Activated naive CD4-positive, alpha-beta T cell treated with anti-CD3 and anti-CD28 coated beads, Interleukin-2, amount 50 U/mL, for 24 hours (primary cell): ENCODE measurements at regions not wholly inside any gene's neighbourhood (a gene's known extent, or its start where the extent isn't known, plus 50 kb on each side); places are given as distances from the start of the nearest gene placed in this dataset.

Source experiments
- H3K27ac Mint-ChIP-seq: one replicate; pipeline ENCODE4 v1.8.0; 2021; ENCODE audit warnings: mild to moderate bottlenecking, mixed read lengths
- H3K27me3 Mint-ChIP-seq: one replicate; pipeline ENCODE4 v1.8.0; 2021; ENCODE audit warnings: mixed read lengths
- H3K36me3 Mint-ChIP-seq: one replicate; pipeline ENCODE4 v1.8.0; 2021; ENCODE audit warnings: mixed read lengths
- H3K4me1 Mint-ChIP-seq: one replicate; pipeline ENCODE4 v1.8.0; 2021; ENCODE audit warnings: mixed read lengths
- H3K4me3 Mint-ChIP-seq: one replicate; pipeline ENCODE4 v1.8.0; 2021; ENCODE audit warnings: mild to moderate bottlenecking, mixed read lengths
- H3K9me3 Mint-ChIP-seq: one replicate; pipeline ENCODE4 v1.8.0; 2021; ENCODE audit warnings: mixed read lengths

GRCh38 chr12:3363608-3364007 is 127.4 kb upstream of the PRMT8 start:
- Mint-ChIP-seq H3K4me3 (no peak overlapping the region), H3K27ac (no peak overlapping the region), H3K9me3 (no peaks in the 10 kb centered on the region), H3K4me1 (no peaks in the 10 kb centered on the region), H3K36me3 (no peaks in the 10 kb centered on the region), H3K27me3 (peaks cover 20% of the 10 kb centered on the region)

- H3K36me3 Mint-ChIP-seq = no peaks in the 10 kb centered on the region
- no peak overlapping the region for H3K27ac Mint-ChIP-seq
- no peak overlapping the region for H3K4me3 Mint-ChIP-seq
- no peaks in the 10 kb centered on the region for H3K4me1 Mint-ChIP-seq
- peaks cover 17% of the 10 kb centered on the region for H3K27me3 Mint-ChIP-seq
- H3K9me3 Mint-ChIP-seq = no peaks in the 10 kb centered on the region
These were observed 126.8 kb upstream of the PRMT8 start for GRCh38 chr12:3364226-3364625.

- Mint-ChIP-seq H3K27ac (no peak overlapping the region), H3K9me3 (no peaks in the 10 kb centered on the region), H3K4me3 (no peak overlapping the region), H3K27me3 (peaks cover 15% of the 10 kb centered on the region), H3K36me3 (no peaks in the 10 kb centered on the region), H3K4me1 (no peaks in the 10 kb centered on the region)
These were observed 126.1 kb upstream of the PRMT8 start for GRCh38 chr12:3364661-3365462.

- Mint-ChIP-seq H3K27me3 (peaks cover 15% of the 10 kb centered on the region), H3K36me3 (no peaks in the 10 kb centered on the region), H3K27ac (no peak overlapping the region), H3K4me1 (no peaks in the 10 kb centered on the region), H3K4me3 (no peak overlapping the region), H3K9me3 (no peaks in the 10 kb centered on the region)
These were observed 125.3 kb upstream of the PRMT8 start for GRCh38 chr12:3365463-3366411.

- Mint-ChIP-seq H3K4me1 (no peaks in the 10 kb centered on the region), H3K4me3 (no peak overlapping the region), H3K27ac (no peak overlapping the region), H3K27me3 (peaks cover 14% of the 10 kb centered on the region), H3K9me3 (no peaks in the 10 kb centered on the region), H3K36me3 (no peaks in the 10 kb centered on the region)
These were observed 124.4 kb upstream of the PRMT8 start for GRCh38 chr12:3366451-3367110.

- H3K27me3 Mint-ChIP-seq = peaks cover 16% of the 10 kb centered on the region
- H3K9me3 Mint-ChIP-seq = no peaks in the 10 kb centered on the region
- H3K4me3 Mint-ChIP-seq = no peak overlapping the region
- no peak overlapping the region for H3K27ac Mint-ChIP-seq
- no peaks in the 10 kb centered on the region for H3K36me3 Mint-ChIP-seq
- no peaks in the 10 kb centered on the region for H3K4me1 Mint-ChIP-seq
These were observed 123.1 kb upstream of the PRMT8 start for GRCh38 chr12:3367750-3368444.

- H3K27me3 Mint-ChIP-seq = peaks cover 3% of the 10 kb centered on the region
- no peak overlapping the region for H3K27ac Mint-ChIP-seq
- H3K9me3 Mint-ChIP-seq = no peaks in the 10 kb centered on the region
- no peaks in the 10 kb centered on the region for H3K4me1 Mint-ChIP-seq
- no peaks in the 10 kb centered on the region for H3K36me3 Mint-ChIP-seq
- H3K4me3 Mint-ChIP-seq = no peak overlapping the region
These were observed 120.0 kb upstream of the PRMT8 start for GRCh38 chr12:3371018-3371417.

GRCh38 chr12:3375326-3375725 is 115.7 kb upstream of the PRMT8 start:
- Mint-ChIP-seq H3K4me1 (no peaks in the 10 kb centered on the region), H3K27me3 (peaks cover 4% of the 10 kb centered on the region), H3K4me3 (no peak overlapping the region), H3K27ac (no peak overlapping the region), H3K9me3 (no peaks in the 10 kb centered on the region), H3K36me3 (no peaks in the 10 kb centered on the region)

GRCh38 chr12:3376779-3377455 is 114.1 kb upstream of the PRMT8 start:
- Mint-ChIP-seq H3K27ac (no peak overlapping the region), H3K27me3 (peaks cover 7% of the 10 kb centered on the region), H3K36me3 (no peaks in the 10 kb centered on the region)

GRCh38 chr12:3378655-3379054 is 112.3 kb upstream of the PRMT8 start:
- Mint-ChIP-seq H3K27ac (no peak overlapping the region), H3K9me3 (peaks cover 2% of the 10 kb centered on the region), H3K27me3 (peaks cover 6% of the 10 kb centered on the region), H3K4me3 (no peak overlapping the region), H3K36me3 (peaks cover under 1% of the 10 kb centered on the region), H3K4me1 (no peaks in the 10 kb centered on the region)

More at GRCh38 chr12:3376779-3377455, 114.1 kb upstream of the PRMT8 start:
- no peaks in the 10 kb centered on the region for H3K9me3 Mint-ChIP-seq
- H3K4me3 Mint-ChIP-seq = no peak overlapping the region
- no peaks in the 10 kb centered on the region for H3K4me1 Mint-ChIP-seq

- no peak overlapping the region for H3K27ac Mint-ChIP-seq
- peaks cover 2% of the 10 kb centered on the region for H3K36me3 Mint-ChIP-seq
- H3K4me3 Mint-ChIP-seq = no peak overlapping the region
- peaks cover 9% of the 10 kb centered on the region for H3K27me3 Mint-ChIP-seq
- H3K9me3 Mint-ChIP-seq = peaks cover 5% of the 10 kb centered on the region
- no peaks in the 10 kb centered on the region for H3K4me1 Mint-ChIP-seq
These were observed 111.9 kb upstream of the PRMT8 start for GRCh38 chr12:3379079-3379478.

- Mint-ChIP-seq H3K27me3 (peaks cover 10% of the 10 kb centered on the region), H3K36me3 (peaks cover 2% of the 10 kb centered on the region), H3K4me1 (no peaks in the 10 kb centered on the region), H3K9me3 (peaks cover 5% of the 10 kb centered on the region), H3K27ac (no peak overlapping the region), H3K4me3 (no peak overlapping the region)
These were observed 110.6 kb upstream of the PRMT8 start for GRCh38 chr12:3380200-3381043.

- Mint-ChIP-seq H3K9me3 (peaks cover 5% of the 10 kb centered on the region), H3K4me3 (no peak overlapping the region), H3K36me3 (peaks cover 2% of the 10 kb centered on the region), H3K27ac (no peak overlapping the region), H3K4me1 (no peaks in the 10 kb centered on the region), H3K27me3 (peaks cover 10% of the 10 kb centered on the region)
These were observed 109.7 kb upstream of the PRMT8 start for GRCh38 chr12:3381059-3382047.
